Uterus (tissue), 3 donors: ENCODE measurements at regions not wholly inside any gene's neighbourhood (a gene's known extent, or its start where the extent isn't known, plus 50 kb on each side); places are given as distances from the start of the nearest gene placed in this dataset. TPM values are rescaled to one million over a fixed set of nuclear protein-coding genes. Genes with fewer than 3 reads are reported as not detected.

Source experiments
- DNase-seq, 2 donors: peaks; one replicate each; pipeline ENCODE4 v3.0.0-alpha.2; 2019 to 2020
- H3K27ac ChIP-seq, 2 donors: fragments of 200-600 bp; sonication (generic); 1 replicate in 1 of 2; 2 replicates in 1 of 2; pipeline ENCODE4 v1.5.1; 2016 to 2018
- H3K27me3 ChIP-seq, 2 donors: fragments of 200-600 bp; sonication (generic); one replicate each; pipeline ENCODE4 v1.5.1; 2018 to 2019; ENCODE audit warnings: control low read depth in 1 of 2
- H3K36me3 ChIP-seq, 2 donors: fragments of 200-600 bp; sonication (generic); one replicate each; pipeline ENCODE4 v1.5.1; 2019; ENCODE audit warnings: control low read depth in 1 of 2
- H3K4me1 ChIP-seq, 2 donors: fragments of 200-600 bp; sonication (generic); one replicate each; pipeline ENCODE4 v1.5.1; 2018 to 2019; ENCODE audit warnings: control low read depth in 1 of 2
- H3K4me3 ChIP-seq, 2 donors: fragments of 200-600 bp; sonication (generic); 1 replicate in 1 of 2; 2 replicates in 1 of 2; pipeline ENCODE4 v1.5.1; 2018 to 2019; ENCODE audit warnings: mild to moderate bottlenecking in 1 of 2
- H3K9me3 ChIP-seq, 2 donors: fragments of 200-600 bp; sonication (generic); one replicate each; pipeline ENCODE4 v1.5.1; 2019; ENCODE audit warnings: control low read depth in 1 of 2
- CTCF ChIP-seq, 4 experiments: fragments of 200-600 bp in 2 of 4; fragments of 450-650 bp in 2 of 4; sonication (generic) in 2 of 4; IDR thresholded peaks; one replicate each; pipeline ENCODE4 v1.5.1; 2016 to 2019; ENCODE audit warnings: antibody characterized with exemption in 4 of 4, mild to moderate bottlenecking in 2 of 4, moderate library complexity in 1 of 4
- POLR2A ChIP-seq, 2 donors: fragments of 450-650 bp; IDR thresholded peaks; one replicate each; pipeline ENCODE4 v1.6.1; 2016; ENCODE audit warnings: antibody characterized with exemption in 2 of 2, mild to moderate bottlenecking in 1 of 2, moderate library complexity in 1 of 2
- intact Hi-C: fragments of 100-400 bp; cut with DNase I; formaldehyde crosslinking; loops from one replicate; pipeline ENCODE4 v1.15.1; 2023; ENCODE audit warnings: low total_unique reads
- small RNA-seq: library from RNA; depleted of rRNA; stranded (forward); fragments of <200 nt; gene quantifications from one replicate; pipeline ENCODE3, GENCODE V24; 2016
- donor health status: DM: yes; HTN: yes; CAD: no.

GRCh38 chr4:110260299-110260698 lies 61.9 kb upstream of the ELOVL6 start:
- TF ChIP-seq POLR2A (IDR thresholded peaks at IDR 0.05) (no peak), CTCF (IDR thresholded peaks at IDR 0.05) (no peak)

GRCh38 chr4:110250023-110250387 lies 51.6 kb upstream of the ELOVL6 start:
- Histone ChIP-seq H3K27ac (no peak overlapping the region), H3K27me3 (no peaks in the 10 kb centered on the region), H3K4me1 (no peaks in the 10 kb centered on the region), H3K36me3 (no peaks in the 10 kb centered on the region), H3K4me3 (no peak overlapping the region), H3K9me3 (no peaks in the 10 kb centered on the region)
- DNase-seq, result no peak
- intact Hi-C loops, result no loop called here
- TF ChIP-seq CTCF (IDR thresholded peaks at IDR 0.05) (no peak), POLR2A (IDR thresholded peaks at IDR 0.05) (no peak)

More at GRCh38 chr4:110260299-110260698, 61.9 kb upstream of the ELOVL6 start:
- Histone ChIP-seq H3K27ac (no peak overlapping the region), H3K4me3 (no peak overlapping the region), H3K4me1 (no peaks in the 10 kb centered on the region), H3K9me3 (no peaks in the 10 kb centered on the region), H3K36me3 (no peaks in the 10 kb centered on the region), H3K27me3 (no peaks in the 10 kb centered on the region)
- intact Hi-C loops, result no loop called here
- DNase-seq, result no peak

- intact Hi-C loops, result no loop called here
- H3K4me1 ChIP-seq, result no peaks in the 10 kb centered on the region
- H3K27me3 ChIP-seq, result no peaks in the 10 kb centered on the region
- TF ChIP-seq CTCF (IDR thresholded peaks at IDR 0.05) (no peak), POLR2A (IDR thresholded peaks at IDR 0.05) (no peak)
- no peaks in the 10 kb centered on the region for H3K9me3 ChIP-seq
- no peak overlapping the region for H3K4me3 ChIP-seq
- H3K27ac ChIP-seq, result no peak overlapping the region
- no peak for DNase-seq
- H3K36me3 ChIP-seq, result no peaks in the 10 kb centered on the region
These were observed 50.4 kb upstream of the ELOVL6 start for GRCh38 chr4:110248831-110249253.

Small RNA genes in the stretch of these regions (small RNA-seq; reads per million reads assigned to genes)
- not detected for gene AC108145.1
- gene HSBP1P2, result not detected
- not detected for gene RNU6-205P
